LNCAP (cell line): ENCODE measurements at regions not wholly inside any gene's neighbourhood (a gene's known extent, or its start where the extent isn't known, plus 50 kb on each side); places are given as distances from the start of the nearest gene placed in this dataset.

Experiments used
- TF ChIP-seq, protein P1 (sequence below): fragments of 450-650 bp; IDR thresholded peaks from 2 replicates; pipeline ENCODE4 v1.5.1; 2017; ENCODE audit warnings: mild to moderate bottlenecking

- TF ChIP-seq, protein P1, sequence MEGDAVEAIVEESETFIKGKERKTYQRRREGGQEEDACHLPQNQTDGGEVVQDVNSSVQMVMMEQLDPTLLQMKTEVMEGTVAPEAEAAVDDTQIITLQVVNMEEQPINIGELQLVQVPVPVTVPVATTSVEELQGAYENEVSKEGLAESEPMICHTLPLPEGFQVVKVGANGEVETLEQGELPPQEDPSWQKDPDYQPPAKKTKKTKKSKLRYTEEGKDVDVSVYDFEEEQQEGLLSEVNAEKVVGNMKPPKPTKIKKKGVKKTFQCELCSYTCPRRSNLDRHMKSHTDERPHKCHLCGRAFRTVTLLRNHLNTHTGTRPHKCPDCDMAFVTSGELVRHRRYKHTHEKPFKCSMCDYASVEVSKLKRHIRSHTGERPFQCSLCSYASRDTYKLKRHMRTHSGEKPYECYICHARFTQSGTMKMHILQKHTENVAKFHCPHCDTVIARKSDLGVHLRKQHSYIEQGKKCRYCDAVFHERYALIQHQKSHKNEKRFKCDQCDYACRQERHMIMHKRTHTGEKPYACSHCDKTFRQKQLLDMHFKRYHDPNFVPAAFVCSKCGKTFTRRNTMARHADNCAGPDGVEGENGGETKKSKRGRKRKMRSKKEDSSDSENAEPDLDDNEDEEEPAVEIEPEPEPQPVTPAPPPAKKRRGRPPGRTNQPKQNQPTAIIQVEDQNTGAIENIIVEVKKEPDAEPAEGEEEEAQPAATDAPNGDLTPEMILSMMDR = no peak
These were observed 223.9 kb upstream of the TPM1 start for GRCh38 chr15:62818691-62819090.

- TF ChIP-seq, protein P1 = no peak
These were observed 221.0 kb upstream of the TPM1 start for GRCh38 chr15:62821384-62822131.

DNA sequence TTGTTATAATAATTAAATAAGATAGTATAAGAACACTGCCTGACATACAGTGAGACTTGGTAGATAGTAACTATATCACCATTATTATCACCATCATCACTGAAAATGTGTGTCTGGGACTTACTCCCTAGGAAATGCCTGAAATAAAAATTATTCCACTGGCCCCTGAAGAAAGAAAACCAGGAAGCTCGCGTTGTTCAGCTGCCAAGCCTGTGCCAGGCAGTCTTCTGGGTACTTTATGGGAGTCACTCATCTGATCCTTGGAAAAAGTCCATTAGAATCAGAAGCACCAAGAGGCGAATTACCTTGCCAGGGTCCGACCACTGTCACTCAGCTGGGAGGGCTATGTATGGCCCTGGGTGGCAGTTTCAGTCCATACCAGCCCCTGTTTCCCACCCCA, 220.3 kb upstream of the TPM1 start:
- TF ChIP-seq, protein P1 = no peak

DNA sequence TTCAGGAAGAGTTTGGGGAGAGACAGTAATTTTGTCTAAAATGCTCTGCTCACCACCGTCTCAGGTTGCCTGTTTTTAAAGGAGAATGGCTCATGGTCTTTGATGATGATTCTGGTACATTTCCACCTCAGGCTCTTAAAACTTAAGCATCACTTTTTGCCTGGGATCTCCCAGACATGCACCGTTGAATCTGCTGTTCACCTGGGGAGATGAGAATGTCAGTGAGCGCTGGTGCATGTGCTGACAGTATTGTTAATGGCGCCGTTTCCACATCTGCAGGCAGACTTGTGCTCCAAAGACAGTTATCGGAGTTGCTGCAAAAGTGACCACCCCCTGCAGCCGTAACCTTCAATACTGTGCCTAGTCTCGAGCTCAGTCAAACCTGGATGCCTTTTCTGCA, 219.0 kb upstream of the TPM1 start:
- TF ChIP-seq, protein P1 = no peak

GRCh38 chr15:62824111-62825015, 218.2 kb upstream of the TPM1 start:
- TF ChIP-seq, protein P1 = no peak

GRCh38 chr15:62825191-62825590, 217.4 kb upstream of the TPM1 start:
- TF ChIP-seq, protein P1 = no peak

DNA sequence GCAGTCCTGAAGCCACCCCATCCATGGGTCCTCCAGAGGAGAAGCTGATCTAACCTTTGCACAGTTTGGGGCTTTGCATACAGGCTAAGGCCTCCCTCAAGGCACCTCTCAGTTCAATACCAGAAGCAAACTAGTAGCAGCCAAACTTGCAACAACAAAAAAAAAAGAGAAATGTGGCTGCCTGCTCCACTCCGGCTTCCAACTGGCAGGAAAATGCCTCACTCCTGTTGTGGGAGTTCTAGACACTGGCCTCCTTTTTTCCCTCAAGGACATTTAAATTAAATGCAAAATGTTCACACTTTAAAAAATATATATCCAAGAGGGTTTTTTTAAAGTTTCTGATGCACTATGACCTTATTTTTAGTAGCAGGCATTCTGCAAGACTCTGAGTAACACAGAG, 216.0 kb upstream of the TPM1 start:
- TF ChIP-seq, protein P1 = no peak
